GM12864 (cell line): ENCODE measurements at regions not wholly inside any gene's neighbourhood (a gene's known extent, or its start where the extent isn't known, plus 50 kb on each side); places are given as distances from the start of the nearest gene placed in this dataset.

Experiments
- DNase-seq: peaks from one replicate; pipeline ENCODE4 v3.0.0-alpha.2; 2011; ENCODE audit warnings: low read depth
- H3K4me3 ChIP-seq: 2 replicates; pipeline ENCODE4 v1.5.1; 2011; ENCODE audit warnings: mild to moderate bottlenecking, low read depth, low read length, control low read depth
- TF ChIP-seq, protein P1 (sequence below): IDR thresholded peaks from 2 replicates; pipeline ENCODE4 v1.5.1; 2011; ENCODE audit warnings: low read depth, mild to moderate bottlenecking, moderate library complexity, low read length, control low read depth, inconsistent platforms; ENCODE audit errors: missing control alignments

DNA sequence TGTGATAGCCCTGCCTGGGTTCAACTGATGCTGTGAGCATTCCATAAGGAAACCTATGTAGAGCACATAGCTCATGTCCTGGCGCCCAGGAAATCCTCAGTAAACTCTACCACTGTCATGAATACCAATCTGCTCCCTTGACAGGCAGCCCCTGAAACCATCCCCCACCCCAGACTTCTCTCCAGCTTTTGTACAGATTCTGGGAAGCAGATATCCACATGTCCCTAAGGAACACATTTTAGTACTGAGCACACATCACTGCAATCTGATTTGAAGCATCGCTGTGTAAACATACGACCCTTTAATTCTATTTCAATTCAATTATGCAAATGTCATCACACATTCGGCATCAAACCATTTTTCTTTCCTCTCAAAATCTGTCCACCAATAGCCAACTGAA, 89.5 kb upstream of the FSTL4 start:
- TF ChIP-seq, protein P1, sequence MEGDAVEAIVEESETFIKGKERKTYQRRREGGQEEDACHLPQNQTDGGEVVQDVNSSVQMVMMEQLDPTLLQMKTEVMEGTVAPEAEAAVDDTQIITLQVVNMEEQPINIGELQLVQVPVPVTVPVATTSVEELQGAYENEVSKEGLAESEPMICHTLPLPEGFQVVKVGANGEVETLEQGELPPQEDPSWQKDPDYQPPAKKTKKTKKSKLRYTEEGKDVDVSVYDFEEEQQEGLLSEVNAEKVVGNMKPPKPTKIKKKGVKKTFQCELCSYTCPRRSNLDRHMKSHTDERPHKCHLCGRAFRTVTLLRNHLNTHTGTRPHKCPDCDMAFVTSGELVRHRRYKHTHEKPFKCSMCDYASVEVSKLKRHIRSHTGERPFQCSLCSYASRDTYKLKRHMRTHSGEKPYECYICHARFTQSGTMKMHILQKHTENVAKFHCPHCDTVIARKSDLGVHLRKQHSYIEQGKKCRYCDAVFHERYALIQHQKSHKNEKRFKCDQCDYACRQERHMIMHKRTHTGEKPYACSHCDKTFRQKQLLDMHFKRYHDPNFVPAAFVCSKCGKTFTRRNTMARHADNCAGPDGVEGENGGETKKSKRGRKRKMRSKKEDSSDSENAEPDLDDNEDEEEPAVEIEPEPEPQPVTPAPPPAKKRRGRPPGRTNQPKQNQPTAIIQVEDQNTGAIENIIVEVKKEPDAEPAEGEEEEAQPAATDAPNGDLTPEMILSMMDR = no peak
- DNase-seq = no peak
- no peak overlapping the region for H3K4me3 ChIP-seq

DNA sequence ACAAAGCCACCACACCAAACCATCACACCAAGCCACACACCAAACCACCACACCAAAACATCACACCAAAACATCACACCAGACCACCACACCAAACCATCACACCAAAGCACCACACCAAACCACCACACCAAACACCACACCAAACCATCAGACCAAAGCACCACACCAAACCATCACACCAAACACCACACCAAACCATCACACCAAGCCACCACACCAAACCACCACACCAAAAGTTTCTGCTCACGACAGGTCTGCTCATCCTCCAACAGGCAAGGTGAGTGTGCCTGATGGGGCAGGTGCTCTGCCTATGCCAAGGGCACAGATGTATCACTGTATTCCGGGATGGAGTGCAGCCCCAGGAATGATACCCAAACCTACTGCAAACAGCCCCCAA, 87.9 kb upstream of the FSTL4 start:
- TF ChIP-seq, protein P1 = no peak
- H3K4me3 ChIP-seq = no peak overlapping the region
- DNase-seq = no peak

GRCh38 chr5:133698646-133699526, 86.5 kb upstream of the FSTL4 start:
- TF ChIP-seq, protein P1 = no peak
- H3K4me3 ChIP-seq = no peak overlapping the region
- DNase-seq = peak; percentile 41

DNA sequence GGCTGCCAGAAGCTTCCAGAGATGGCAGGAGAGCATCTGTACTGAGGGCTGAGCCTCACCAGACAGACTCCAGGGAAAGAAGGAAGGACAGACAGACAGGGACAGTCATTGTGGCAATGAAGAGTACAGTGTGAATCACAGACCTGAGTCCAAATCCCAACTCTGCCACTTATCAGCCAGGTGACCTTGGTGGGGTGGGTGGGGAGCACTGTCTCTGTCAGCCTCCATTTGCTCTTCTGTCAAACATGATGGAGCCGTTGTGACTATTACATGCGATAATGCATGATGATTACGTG, 85.9 kb upstream of the FSTL4 start:
- H3K4me3 ChIP-seq = no peak overlapping the region
- DNase-seq = no peak
- TF ChIP-seq, protein P1 = no peak

DNA sequence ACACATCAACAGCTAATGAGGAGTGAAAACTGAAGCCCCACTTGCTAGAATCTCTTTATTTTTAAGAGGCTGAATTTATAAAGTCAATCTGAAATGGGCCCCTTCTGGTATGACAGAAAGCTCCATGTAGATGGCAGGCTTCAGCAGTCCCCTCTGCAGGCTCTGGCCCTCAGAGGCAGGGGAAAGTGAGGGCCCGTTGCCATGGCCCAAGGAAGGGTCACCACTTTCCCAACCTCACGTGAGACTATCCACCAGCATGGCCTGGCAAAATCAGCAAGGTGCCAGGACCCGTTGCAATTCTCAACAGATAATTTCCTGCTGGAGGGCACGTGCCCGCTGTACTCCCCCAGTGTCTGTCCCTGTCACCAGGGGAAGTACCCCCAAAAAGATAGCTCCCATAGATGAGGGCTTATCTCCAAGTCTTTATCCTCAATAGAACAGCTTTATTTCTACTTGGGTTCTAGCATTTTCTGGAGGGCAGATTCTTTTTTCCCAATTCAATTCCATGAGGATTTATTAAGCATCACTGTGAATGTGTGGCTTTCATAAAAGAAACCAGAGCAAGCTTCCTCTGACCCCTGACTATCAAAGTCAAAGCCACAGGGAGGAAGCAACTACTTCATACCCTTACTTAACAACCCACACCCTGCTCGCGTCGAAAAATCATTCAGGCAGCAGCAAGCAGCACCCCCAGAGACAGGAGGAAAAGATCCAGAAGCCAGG, 85.4 kb upstream of the FSTL4 start:
- no peak overlapping the region for H3K4me3 ChIP-seq
- DNase-seq = no peak
- TF ChIP-seq, protein P1 = no peak

DNA sequence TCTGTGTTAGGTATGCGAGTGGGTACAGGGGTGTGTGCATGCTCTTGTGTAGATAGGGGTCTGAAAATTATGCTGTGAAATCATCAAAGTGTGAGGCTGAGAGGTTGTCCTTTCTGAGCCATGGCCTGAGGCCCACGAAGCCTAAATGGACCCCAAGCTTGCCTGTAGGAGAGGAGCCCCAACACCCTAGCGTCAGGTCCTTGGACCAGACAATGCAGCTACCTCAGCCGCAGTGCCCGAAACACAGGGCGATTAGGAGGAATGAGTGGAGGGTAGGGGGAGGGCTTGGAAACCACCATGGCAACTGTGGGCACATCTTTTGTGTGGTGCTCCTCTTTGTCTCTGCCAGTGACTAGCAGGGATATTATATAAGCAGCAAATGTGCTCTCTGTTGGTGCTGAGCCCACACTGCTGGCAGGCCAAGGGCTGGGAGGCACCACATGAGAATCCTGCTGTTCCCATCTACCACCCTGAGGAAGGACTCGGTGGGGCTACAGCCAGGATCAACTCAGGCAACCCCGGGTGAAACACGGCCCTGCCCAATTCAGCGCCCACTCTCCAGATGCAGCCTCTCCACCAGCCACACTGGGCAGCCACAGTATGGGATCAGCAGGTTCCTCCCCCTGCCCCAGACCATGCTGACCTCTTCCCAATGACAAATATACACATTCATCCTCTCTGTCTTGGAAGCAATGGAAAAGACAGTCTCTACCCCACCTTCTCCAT, 84.6 kb upstream of the FSTL4 start:
- no peak overlapping the region for H3K4me3 ChIP-seq
- TF ChIP-seq, protein P1 = no peak
- DNase-seq = no peak
